A673 (cell line): ENCODE measurements at regions not wholly inside any gene's neighbourhood (a gene's known extent, or its start where the extent isn't known, plus 50 kb on each side); places are given as distances from the start of the nearest gene placed in this dataset.

Experiments
- BruUV-seq: library from RNA; stranded (reverse); fragments of 400-500 nt; replicated peaks from 2 replicates; lab custom pipeline; 2021; lab: Mats Ljungman, UMichigan
- CTCF ChIA-PET: fragments of 300-600 bp; sonication (Branson Sonifier 250); formaldehyde crosslinking; loops from one replicate; lab custom pipeline; 2022; ENCODE audit warnings: antibody characterized with exemption; lab: Charles Lee
- POLR2A ChIA-PET: fragments of 300-600 bp; sonication (Branson Sonifier 250); formaldehyde crosslinking; loops from one replicate; lab custom pipeline; 2022; ENCODE audit warnings: antibody characterized with exemption; ENCODE audit not compliant: low non-redundant PET; lab: Charles Lee
- DNase-seq: peaks from one replicate; pipeline ENCODE4 v3.0.0-alpha.2; 2015; ENCODE audit warnings: low spot score
- H3K27ac ChIP-seq: fragments of 200-600 bp; sonication (generic); 2 replicates; pipeline ENCODE4 v1.5.1; 2016; ENCODE audit warnings: mixed run types, low read depth, mild to moderate bottlenecking, mixed read lengths, antibody characterized with exemption, low read length; ENCODE audit not compliant: poor library complexity, severe bottlenecking
- H3K27me3 ChIP-seq: fragments of 200-600 bp; sonication (generic); replicated peaks from 2 replicates; pipeline ENCODE4 v1.6.1; 2017; ENCODE audit warnings: mixed run types, low read depth, mild to moderate bottlenecking, mixed read lengths, antibody characterized with exemption, low read length; ENCODE audit not compliant: insufficient read depth, poor library complexity
- H3K36me3 ChIP-seq: fragments of 200-600 bp; sonication (generic); 2 replicates; pipeline ENCODE4 v1.6.1; 2016; ENCODE audit warnings: mixed run types, mild to moderate bottlenecking, mixed read lengths, antibody characterized with exemption, low read length; ENCODE audit not compliant: insufficient read depth, poor library complexity, severe bottlenecking
- H3K4me1 ChIP-seq: fragments of 200-600 bp; sonication (generic); 2 replicates; pipeline ENCODE4 v1.6.1; 2017; ENCODE audit warnings: mixed run types, mild to moderate bottlenecking, mixed read lengths, antibody characterized with exemption, low read length; ENCODE audit not compliant: insufficient read depth, poor library complexity, severe bottlenecking
- H3K4me3 ChIP-seq: fragments of 200-600 bp; sonication (generic); 2 replicates; pipeline ENCODE4 v1.5.1; 2016; ENCODE audit warnings: low read depth, mixed run types, mild to moderate bottlenecking, mixed read lengths, low read length; ENCODE audit not compliant: poor library complexity, severe bottlenecking
- H3K9me3 ChIP-seq: fragments of 200-600 bp; sonication (generic); 2 replicates; pipeline ENCODE4 v1.6.1; 2016; ENCODE audit warnings: mixed run types, low read depth, mild to moderate bottlenecking, mixed read lengths, antibody characterized with exemption, low read length; ENCODE audit not compliant: poor library complexity, severe bottlenecking
- EZH2 ChIP-seq: fragments of 200-600 bp; sonication (generic); IDR thresholded peaks from 2 replicates; pipeline ENCODE4 v1.6.1; 2017; ENCODE audit warnings: borderline replicate concordance, low read depth, mild to moderate bottlenecking, mixed read lengths, antibody characterized with exemption, low read length; ENCODE audit not compliant: poor library complexity, severe bottlenecking
- intact Hi-C: fragments of 100-400 bp; cut with micrococcal nuclease; formaldehyde crosslinking; loops from one replicate; pipeline ENCODE4 v1.10.0; 2022; ENCODE audit not compliant: unreplicated experiment
- TF ChIP-seq, protein P1 (sequence below): fragments of 300-800, 200-600 bp; sonication (generic); conservative IDR thresholded peaks from 2 replicates; pipeline ENCODE4 v1.5.1; 2017; ENCODE audit warnings: low read depth, mild to moderate bottlenecking, antibody characterized with exemption, low read length, moderate library complexity, mixed read lengths

DNA sequence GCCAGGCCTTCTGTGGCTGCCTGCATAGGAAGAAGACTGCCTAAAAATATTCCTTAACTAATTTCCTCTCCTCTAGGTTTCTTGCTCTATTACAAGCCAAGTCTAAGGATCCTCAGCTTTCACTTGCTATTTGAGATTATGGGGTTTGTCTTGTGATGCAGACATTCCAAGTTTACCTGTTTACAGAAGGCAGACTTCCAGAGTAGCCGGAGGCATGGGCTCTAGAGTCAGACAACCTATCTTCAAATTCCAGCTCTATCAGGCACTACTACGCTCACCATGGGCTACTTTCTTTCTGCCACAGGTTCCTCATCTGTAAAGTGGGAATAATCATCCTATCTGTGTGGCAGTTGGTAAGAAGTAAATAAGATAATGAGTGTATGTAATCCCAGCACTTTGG, 95.6 kb upstream of the BCL6 start:
- Histone ChIP-seq H3K36me3 (no peaks in the 10 kb centered on the region), H3K4me3 (no peak overlapping the region), H3K27me3 (peaks cover 7% of the 10 kb centered on the region), H3K9me3 (no peaks in the 10 kb centered on the region), H3K4me1 (no peaks in the 10 kb centered on the region), H3K27ac (no peak overlapping the region)
- DNase-seq, result no peak
- no peak for TF ChIP-seq EZH2
- TF ChIP-seq, protein P1, sequence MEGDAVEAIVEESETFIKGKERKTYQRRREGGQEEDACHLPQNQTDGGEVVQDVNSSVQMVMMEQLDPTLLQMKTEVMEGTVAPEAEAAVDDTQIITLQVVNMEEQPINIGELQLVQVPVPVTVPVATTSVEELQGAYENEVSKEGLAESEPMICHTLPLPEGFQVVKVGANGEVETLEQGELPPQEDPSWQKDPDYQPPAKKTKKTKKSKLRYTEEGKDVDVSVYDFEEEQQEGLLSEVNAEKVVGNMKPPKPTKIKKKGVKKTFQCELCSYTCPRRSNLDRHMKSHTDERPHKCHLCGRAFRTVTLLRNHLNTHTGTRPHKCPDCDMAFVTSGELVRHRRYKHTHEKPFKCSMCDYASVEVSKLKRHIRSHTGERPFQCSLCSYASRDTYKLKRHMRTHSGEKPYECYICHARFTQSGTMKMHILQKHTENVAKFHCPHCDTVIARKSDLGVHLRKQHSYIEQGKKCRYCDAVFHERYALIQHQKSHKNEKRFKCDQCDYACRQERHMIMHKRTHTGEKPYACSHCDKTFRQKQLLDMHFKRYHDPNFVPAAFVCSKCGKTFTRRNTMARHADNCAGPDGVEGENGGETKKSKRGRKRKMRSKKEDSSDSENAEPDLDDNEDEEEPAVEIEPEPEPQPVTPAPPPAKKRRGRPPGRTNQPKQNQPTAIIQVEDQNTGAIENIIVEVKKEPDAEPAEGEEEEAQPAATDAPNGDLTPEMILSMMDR, result no peak
- BruUV-seq, result no TSS peak
- intact Hi-C loops, result no loop called here
- POLR2A ChIA-PET, result no interaction called here
- CTCF ChIA-PET, result no interaction called here

DNA sequence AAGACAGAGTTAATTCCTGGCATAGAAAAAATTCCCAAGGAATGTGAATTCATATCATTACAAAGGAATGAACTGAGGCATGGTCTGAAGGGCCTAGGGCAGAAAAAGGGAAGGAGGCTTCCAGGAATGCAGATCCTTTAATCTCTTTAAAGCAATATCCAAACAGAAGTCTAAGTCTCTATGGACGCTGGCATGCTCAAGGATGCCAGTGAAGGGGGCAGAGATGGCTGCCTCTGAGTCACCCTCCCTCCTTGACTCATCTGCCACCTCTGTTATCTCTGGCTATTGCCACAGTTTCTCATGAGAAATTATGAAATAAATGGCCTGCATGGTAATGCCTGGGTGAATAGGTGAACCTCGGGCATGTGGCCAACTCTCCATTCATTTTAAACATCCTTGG, 96.3 kb upstream of the BCL6 start:
- H3K4me3 ChIP-seq, result no peak overlapping the region
- peaks cover 7% of the 10 kb centered on the region for H3K27me3 ChIP-seq
- TF ChIP-seq, protein P1, result no peak
- no peak for TF ChIP-seq EZH2
- no peaks in the 10 kb centered on the region for H3K36me3 ChIP-seq
- intact Hi-C loops, result no loop called here
- no peaks in the 10 kb centered on the region for H3K9me3 ChIP-seq
- POLR2A ChIA-PET, result no interaction called here
- H3K4me1 ChIP-seq, result no peaks in the 10 kb centered on the region
- CTCF ChIA-PET, result no interaction called here
- BruUV-seq, result no TSS peak
- no peak for DNase-seq
- no peak overlapping the region for H3K27ac ChIP-seq

DNA sequence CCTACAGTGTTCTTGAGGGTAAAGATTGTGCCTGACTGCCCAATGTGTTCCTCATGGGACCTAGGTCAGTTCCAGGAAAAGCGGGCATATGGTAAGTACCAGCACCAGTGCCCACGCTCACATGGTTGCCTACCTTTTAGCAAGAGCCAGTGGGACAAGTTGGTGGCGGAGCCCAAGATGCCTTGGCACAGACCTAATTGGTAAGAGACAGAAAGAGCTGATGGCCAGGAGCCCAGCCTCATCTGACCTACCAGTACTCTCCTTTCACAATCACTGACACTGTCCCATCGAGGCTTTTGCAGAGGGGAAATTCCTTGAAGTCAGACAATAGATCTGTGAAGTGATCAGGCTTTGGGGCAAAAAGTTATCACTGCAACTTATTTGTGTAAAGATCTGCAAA, 98.4 kb upstream of the BCL6 start:
- Histone ChIP-seq H3K36me3 (no peaks in the 10 kb centered on the region), H3K4me3 (no peak overlapping the region), H3K27ac (no peak overlapping the region), H3K4me1 (no peaks in the 10 kb centered on the region), H3K9me3 (no peaks in the 10 kb centered on the region), H3K27me3 (peaks cover 7% of the 10 kb centered on the region)
- BruUV-seq, result no TSS peak
- POLR2A ChIA-PET, result interaction anchor here (0.6 kb wide), 1 partner anchor 58 kb away, joined by 5 read pairs; no protein-coding TSS in a partner anchor
- TF ChIP-seq, protein P1, result no peak
- no peak for TF ChIP-seq EZH2
- DNase-seq, result no peak
- intact Hi-C loops, result no loop called here
- CTCF ChIA-PET, result no interaction called here
